Heart right ventricle (tissue), 16 donors: ENCODE measurements at regions not wholly inside any gene's neighbourhood (a gene's known extent, or its start where the extent isn't known, plus 50 kb on each side); places are given as distances from the start of the nearest gene placed in this dataset.

Source experiments
- ATAC-seq, 8 donors: fragments of 200-7000 bp; cut with Tn5 transposase; one replicate each; pipeline ENCODE4 v1.9.1; 2020; ENCODE audit warnings: mild to moderate bottlenecking in 8 of 8, moderate library complexity in 8 of 8, moderate number of reproducible peaks in 1 of 8
- DNase-seq, 2 donors: peaks; one replicate each; pipeline ENCODE4 v3.0.0-alpha.2; 2020
- H3K27ac ChIP-seq, 10 donors: fragments of 200-600 bp; sonication (generic) in 2 of 10; one replicate each; pipeline versions ENCODE4 v1.5.0 to v1.8.0; 2020 to 2022; ENCODE audit warnings: mild to moderate bottlenecking in 3 of 10
- H3K27me3 ChIP-seq, 7 donors: fragments of 200-600 bp; one replicate each; pipeline ENCODE4 v1.8.0; 2021 to 2022; ENCODE audit warnings: mild to moderate bottlenecking in 2 of 7
- H3K36me3 ChIP-seq, 9 donors: fragments of 200-600 bp; sonication (generic) in 1 of 9; one replicate each; pipeline versions ENCODE4 v1.5.0 to v1.8.0; 2020 to 2022; ENCODE audit warnings: mild to moderate bottlenecking in 2 of 9
- H3K4me1 ChIP-seq, 9 donors: fragments of 200-600 bp; sonication (generic) in 1 of 9; one replicate each; pipeline versions ENCODE4 v1.5.0 to v1.8.0; 2020 to 2022; ENCODE audit warnings: mild to moderate bottlenecking in 4 of 9
- H3K4me3 ChIP-seq, 10 donors: fragments of 200-600 bp; sonication (generic) in 2 of 10; one replicate each; pipeline versions ENCODE4 v1.5.0 to v1.8.0; 2020 to 2022; ENCODE audit warnings: mild to moderate bottlenecking in 7 of 10, moderate library complexity in 2 of 10
- H3K9me3 ChIP-seq, 11 donors: fragments of 200-600 bp in 10 of 11; sonication (generic) in 2 of 11; one replicate each; pipeline versions ENCODE4 v1.5.0 to v1.8.0; 2013 to 2022; ENCODE audit warnings: mild to moderate bottlenecking in 2 of 11, control low read depth in 1 of 11, moderate library complexity in 1 of 11
- WGBS, 2 donors: extraction: QIAGEN DNeasy Blood & Tissue Kit; methylation state at CpG; one replicate each; pipeline ENCODE4 v1.1.7; 2013; ENCODE audit warnings: inconsistent platforms in 1 of 2; 5-methylcytosine and 5-hydroxymethylcytosine counted together
- intact Hi-C, 10 donors: fragments of 100-400 bp; cut with DNase I; formaldehyde crosslinking; loops; one replicate each; pipeline versions ENCODE4 v1.11.1 to v1.14.2; 2022
- TF ChIP-seq, protein P1 (sequence below), 9 donors: fragments of 200-600 bp; sonication (generic) in 2 of 9; IDR thresholded peaks; one replicate each; pipeline versions ENCODE4 v1.5.0 to v1.8.0; 2021 to 2022; ENCODE audit warnings: antibody characterized with exemption in 9 of 9, mild to moderate bottlenecking in 5 of 9, moderate library complexity in 1 of 9
- donor health status: Arrhythmogenic right ventricular cardiomyopathy.
- donor health status: ischemic (EF 13 %, LVEDD 7.1; RV severe dilation, severe dysfunction).
- donor health status: healthy with polysubstance abuse.
- donor health status: DM: no; HTN: yes; CAD: no.
- donor health status: DM: no; HTN: no; CAD: no.
- donor health status: ischemic (EF 25% LVEDD 6.9; RV normal size, moderate dysfunction).
- donor health status: ischemic (EF 25% LVEDD 5.7; RV mildly dilated, moderate dysfunction).
- donor health status: healthy.
- donor health status: DM: yes; HTN: yes; CAD: no.
- donor health status: Ischemic cardiomyopathy.
- donor health status: ischemic (EF 35%, LVEDD 5.7; RV mildly dilated, moderate dysfunction).
- donor health status: nonischemic (EF 11% LVEDD 7.7; RV severe dilation, severe dysfunction).
- donor health status: DM: yes; HTN: yes; CAD: no.
- donor health status: PGD.
- donor health status: ischemic (EF 29% LVEDD 5.4; RV normal size, mild dysfunction).
- donor health status: nonischemic (EF 23%, LVEDD 6.1; RV moderate dilation, normal function).

DNA sequence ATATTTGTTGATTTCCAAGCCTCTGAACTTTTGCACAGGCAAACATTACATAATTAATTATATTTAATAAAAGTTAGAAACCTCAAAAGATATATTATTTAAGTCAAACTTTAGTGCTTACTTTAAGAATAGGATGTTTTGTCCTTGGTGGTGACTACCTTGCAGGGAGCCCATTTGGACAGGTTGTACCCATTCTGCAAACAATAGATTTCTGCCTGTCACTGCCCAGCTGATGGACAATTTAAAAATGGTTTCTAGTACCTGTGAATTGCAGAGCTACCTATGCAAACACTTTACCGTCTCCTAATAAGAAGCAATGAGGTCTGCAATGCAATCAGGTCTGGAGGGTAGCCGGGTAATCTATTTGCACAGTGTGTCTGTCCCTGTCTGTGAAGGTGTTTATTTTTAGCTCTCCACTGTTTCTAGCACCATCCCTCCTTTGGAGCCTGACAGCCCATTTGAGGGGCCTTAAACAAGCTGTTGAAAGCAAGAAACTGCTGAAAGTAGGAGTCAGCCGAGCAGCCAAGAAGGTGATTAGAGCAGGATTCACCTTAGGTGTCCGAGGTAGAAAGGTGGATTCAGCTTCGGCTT is 556.2 kb upstream of the CFAP20DC start:
- TF ChIP-seq, protein P1, sequence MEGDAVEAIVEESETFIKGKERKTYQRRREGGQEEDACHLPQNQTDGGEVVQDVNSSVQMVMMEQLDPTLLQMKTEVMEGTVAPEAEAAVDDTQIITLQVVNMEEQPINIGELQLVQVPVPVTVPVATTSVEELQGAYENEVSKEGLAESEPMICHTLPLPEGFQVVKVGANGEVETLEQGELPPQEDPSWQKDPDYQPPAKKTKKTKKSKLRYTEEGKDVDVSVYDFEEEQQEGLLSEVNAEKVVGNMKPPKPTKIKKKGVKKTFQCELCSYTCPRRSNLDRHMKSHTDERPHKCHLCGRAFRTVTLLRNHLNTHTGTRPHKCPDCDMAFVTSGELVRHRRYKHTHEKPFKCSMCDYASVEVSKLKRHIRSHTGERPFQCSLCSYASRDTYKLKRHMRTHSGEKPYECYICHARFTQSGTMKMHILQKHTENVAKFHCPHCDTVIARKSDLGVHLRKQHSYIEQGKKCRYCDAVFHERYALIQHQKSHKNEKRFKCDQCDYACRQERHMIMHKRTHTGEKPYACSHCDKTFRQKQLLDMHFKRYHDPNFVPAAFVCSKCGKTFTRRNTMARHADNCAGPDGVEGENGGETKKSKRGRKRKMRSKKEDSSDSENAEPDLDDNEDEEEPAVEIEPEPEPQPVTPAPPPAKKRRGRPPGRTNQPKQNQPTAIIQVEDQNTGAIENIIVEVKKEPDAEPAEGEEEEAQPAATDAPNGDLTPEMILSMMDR (IDR thresholded peaks at IDR 0.05) = no peak
- H3K27ac ChIP-seq = peak overlapping the region; percentile 32 to 77 (median 62)

DNA sequence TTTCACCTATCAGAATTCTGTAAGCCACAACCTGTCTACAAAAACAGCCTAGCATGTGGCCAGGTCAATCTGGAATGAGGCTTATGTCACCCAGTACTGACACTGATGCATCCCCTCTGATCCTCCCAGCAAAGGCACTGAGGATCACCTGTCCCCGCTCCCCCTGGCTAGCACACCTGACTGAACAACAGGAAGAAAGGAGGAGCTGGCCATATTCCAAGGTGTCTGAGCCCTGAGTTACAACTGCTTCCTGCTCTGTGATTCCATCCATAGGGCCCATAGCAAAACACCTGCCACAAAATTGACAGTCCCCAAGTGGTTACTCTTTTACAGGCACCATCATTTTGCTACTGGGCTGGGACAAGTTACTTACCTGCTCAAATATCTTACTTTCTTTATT is 555.5 kb upstream of the CFAP20DC start:
- 85 to 89% methylated on average over 1 of the region's 1 CpG for WGBS, 2 donors

More for the DNA sequence above, 556.2 kb upstream of the CFAP20DC start:
- Histone ChIP-seq H3K27me3 (no peaks in the 10 kb centered on the region), H3K4me1 (peaks cover 0 to 23% (median 11%) of the 10 kb centered on the region in 9 donors), H3K9me3 (no peaks in the 10 kb centered on the region), H3K4me3 (no peak overlapping the region), H3K36me3 (no peaks in the 10 kb centered on the region)
- WGBS, 2 donors = 49 to 62% methylated on average over 5 of the region's 5 CpGs
- DNase-seq (no peak), ATAC-seq (peak in 6 of 8 donors; percentile 57 to 82 (median 74))
- intact Hi-C loops = loop anchor here in 3 of 10 donors (5.0 to 10.0 kb wide), 3 partner anchors 96 to 249 kb away; no protein-coding TSS in a partner anchor

DNA sequence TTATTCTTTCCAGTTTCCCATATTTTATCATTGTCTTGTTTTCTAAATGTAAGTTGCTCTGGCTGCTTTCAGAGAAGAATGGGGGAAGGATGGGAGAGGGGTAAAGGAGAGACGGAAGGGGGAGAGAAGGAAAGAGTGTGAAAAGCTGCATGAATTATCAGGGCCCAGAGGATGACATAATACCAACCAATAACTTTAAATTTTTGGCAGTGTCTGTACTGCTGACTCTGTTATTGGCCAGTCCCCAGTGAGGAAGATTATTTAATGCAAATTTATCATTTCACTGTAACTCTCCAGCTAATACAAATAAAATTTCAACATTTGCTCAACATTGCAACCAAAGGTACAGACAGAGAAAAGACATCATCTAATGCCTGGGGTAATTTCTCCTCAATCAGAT is 551.7 kb upstream of the CFAP20DC start:
- 65 to 75% methylated on average over 1 of the region's 1 CpG for WGBS, 2 donors
- TF ChIP-seq, protein P1 (IDR thresholded peaks at IDR 0.05) = no peak

More for the DNA sequence above, 555.5 kb upstream of the CFAP20DC start:
- no peaks in the 10 kb centered on the region for H3K9me3 ChIP-seq
- H3K27ac ChIP-seq = peak overlapping the region in 1 of 10 donors; percentile 71
- ATAC-seq (no peak), DNase-seq (no peak)
- intact Hi-C loops = loop anchor here in 3 of 10 donors (5.0 to 10.0 kb wide), 3 partner anchors 97 to 249 kb away; no protein-coding TSS in a partner anchor
- no peaks in the 10 kb centered on the region for H3K27me3 ChIP-seq
- no peaks in the 10 kb centered on the region for H3K36me3 ChIP-seq
- H3K4me3 ChIP-seq = no peak overlapping the region
- TF ChIP-seq, protein P1 (IDR thresholded peaks at IDR 0.05) = no peak
- H3K4me1 ChIP-seq = peaks cover 0 to 23% (median 11%) of the 10 kb centered on the region in 9 donors

DNA sequence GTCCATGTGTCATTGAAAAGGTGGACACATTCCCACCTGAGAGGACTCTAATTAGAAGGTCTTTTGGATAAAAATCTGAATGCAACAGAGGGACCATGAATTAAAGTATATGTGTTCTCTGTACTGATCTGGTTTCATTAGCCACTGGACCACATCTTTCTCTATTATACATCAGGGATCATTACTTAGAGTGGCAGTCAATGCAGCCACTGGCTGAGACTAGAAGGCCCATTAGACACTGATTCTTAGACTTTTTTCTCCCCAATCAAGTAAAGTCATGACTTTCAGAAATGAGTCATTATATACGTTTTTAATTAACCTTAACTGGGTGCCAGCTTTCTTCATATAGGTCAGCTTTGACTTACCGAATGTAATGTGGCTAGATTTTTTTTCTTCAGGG is 550.8 kb upstream of the CFAP20DC start:
- no peaks in the 10 kb centered on the region for H3K9me3 ChIP-seq
- DNase-seq = no peak
- intact Hi-C loops = loop anchor here in 2 of 10 donors (10.0 kb wide), 2 partner anchors 214 to 254 kb away; no protein-coding TSS in a partner anchor
- TF ChIP-seq, protein P1 (IDR thresholded peaks at IDR 0.05) = no peak
- H3K27me3 ChIP-seq = peaks cover 0 to 4% (median 0%) of the 10 kb centered on the region in 7 donors
- no peak overlapping the region for H3K27ac ChIP-seq
- H3K4me3 ChIP-seq = no peak overlapping the region
- peaks cover 0 to 13% (median under 1%) of the 10 kb centered on the region in 9 donors for H3K4me1 ChIP-seq
- no peaks in the 10 kb centered on the region for H3K36me3 ChIP-seq
- no peak for ATAC-seq
- WGBS, 2 donors = 81 to 92% methylated on average over 2 of the region's 2 CpGs

More for the DNA sequence above, 551.7 kb upstream of the CFAP20DC start:
- H3K4me1 ChIP-seq = peaks cover 0 to 19% (median 9%) of the 10 kb centered on the region in 9 donors
- H3K4me3 ChIP-seq = no peak overlapping the region
- H3K27ac ChIP-seq = no peak overlapping the region
- ATAC-seq (no peak), DNase-seq (no peak)
- no peaks in the 10 kb centered on the region for H3K9me3 ChIP-seq
- H3K27me3 ChIP-seq = peaks cover 0 to 4% (median 0%) of the 10 kb centered on the region in 7 donors
- no peaks in the 10 kb centered on the region for H3K36me3 ChIP-seq
- intact Hi-C loops = loop anchor here in 2 of 10 donors (10.0 kb wide), 2 partner anchors 213 to 253 kb away; no protein-coding TSS in a partner anchor
